ENCODE measurements at regions not wholly inside any gene's neighbourhood (a gene's known extent, or its start where the extent isn't known, plus 50 kb on each side); places are given as distances from the start of the nearest gene placed in this dataset.

GRCh38 chr21:31408301-31409088, 64.4 kb upstream of the TIAM1 start:
- TF ChIP-seq, protein P1, sequence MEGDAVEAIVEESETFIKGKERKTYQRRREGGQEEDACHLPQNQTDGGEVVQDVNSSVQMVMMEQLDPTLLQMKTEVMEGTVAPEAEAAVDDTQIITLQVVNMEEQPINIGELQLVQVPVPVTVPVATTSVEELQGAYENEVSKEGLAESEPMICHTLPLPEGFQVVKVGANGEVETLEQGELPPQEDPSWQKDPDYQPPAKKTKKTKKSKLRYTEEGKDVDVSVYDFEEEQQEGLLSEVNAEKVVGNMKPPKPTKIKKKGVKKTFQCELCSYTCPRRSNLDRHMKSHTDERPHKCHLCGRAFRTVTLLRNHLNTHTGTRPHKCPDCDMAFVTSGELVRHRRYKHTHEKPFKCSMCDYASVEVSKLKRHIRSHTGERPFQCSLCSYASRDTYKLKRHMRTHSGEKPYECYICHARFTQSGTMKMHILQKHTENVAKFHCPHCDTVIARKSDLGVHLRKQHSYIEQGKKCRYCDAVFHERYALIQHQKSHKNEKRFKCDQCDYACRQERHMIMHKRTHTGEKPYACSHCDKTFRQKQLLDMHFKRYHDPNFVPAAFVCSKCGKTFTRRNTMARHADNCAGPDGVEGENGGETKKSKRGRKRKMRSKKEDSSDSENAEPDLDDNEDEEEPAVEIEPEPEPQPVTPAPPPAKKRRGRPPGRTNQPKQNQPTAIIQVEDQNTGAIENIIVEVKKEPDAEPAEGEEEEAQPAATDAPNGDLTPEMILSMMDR (IDR thresholded peaks at IDR 0.05; ENCODE audit: low read depth, low read length, poor library complexity, severe bottlenecking), result no peak
- TF ChIP-seq EZH2phosphoT487 (IDR thresholded peaks at IDR 0.05; ENCODE audit: borderline replicate concordance, low read length), result no peak
